GM23248 (cell line): ENCODE measurements at regions not wholly inside any gene's neighbourhood (a gene's known extent, or its start where the extent isn't known, plus 50 kb on each side); places are given as distances from the start of the nearest gene placed in this dataset.

Experiments
- EZH2 ChIP-seq: fragments of 200-600 bp; sonication (generic); IDR thresholded peaks from 2 replicates; pipeline ENCODE4 v1.6.1; 2018; ENCODE audit warnings: antibody characterized with exemption, mild to moderate bottlenecking; ENCODE audit not compliant: insufficient read depth, poor library complexity, severe bottlenecking
- EZH2phosphoT487 ChIP-seq: fragments of 200-600 bp; sonication (generic); IDR thresholded peaks from 2 replicates; pipeline ENCODE4 v1.6.1; 2018; ENCODE audit warnings: antibody characterized with exemption, moderate library complexity, mild to moderate bottlenecking, low read depth; ENCODE audit not compliant: insufficient read depth

- TF ChIP-seq EZH2 (no peak), EZH2phosphoT487 (no peak)
These were observed 232.2 kb upstream of the PLEKHG7 start for GRCh38 chr12:92470608-92471021.
